PFSK-1 (cell line): ENCODE measurements at regions not wholly inside any gene's neighbourhood (a gene's known extent, or its start where the extent isn't known, plus 50 kb on each side); places are given as distances from the start of the nearest gene placed in this dataset.

Source experiments
- FOXP2 ChIP-seq: optimal IDR thresholded peaks from 2 replicates; pipeline ENCODE3; 2011; ENCODE audit warnings: borderline replicate concordance, control low read depth, inconsistent platforms; ENCODE audit not compliant: insufficient read depth; ENCODE audit errors: extremely low read length, extremely low read depth
- POLR2AphosphoS5 ChIP-seq: IDR thresholded peaks from 2 replicates; pipeline ENCODE4 v1.6.1; 2012; ENCODE audit warnings: low read depth, mild to moderate bottlenecking, control low read depth, low read length, moderate library complexity
- SIN3A ChIP-seq: IDR thresholded peaks from 2 replicates; pipeline ENCODE4 v1.6.1; 2012; ENCODE audit warnings: mild to moderate bottlenecking, low read length, moderate library complexity, borderline replicate concordance; ENCODE audit not compliant: insufficient read depth
- TAF1 ChIP-seq: IDR thresholded peaks from 2 replicates; pipeline ENCODE4 v1.6.1; 2012; ENCODE audit warnings: low read length, control low read depth, borderline replicate concordance; ENCODE audit not compliant: insufficient read depth
- TF ChIP-seq, protein P1 (sequence below), 2 experiments: IDR thresholded peaks; 2 replicates each; pipeline versions ENCODE4 v1.6.1 to v1.8.0; 2011 to 2012; ENCODE audit warnings: low read depth in 2 of 2, low read length in 2 of 2, control low read depth in 1 of 2, inconsistent platforms in 1 of 2, mild to moderate bottlenecking in 1 of 2, moderate library complexity in 1 of 2; ENCODE audit not compliant: insufficient read depth in 1 of 2

DNA sequence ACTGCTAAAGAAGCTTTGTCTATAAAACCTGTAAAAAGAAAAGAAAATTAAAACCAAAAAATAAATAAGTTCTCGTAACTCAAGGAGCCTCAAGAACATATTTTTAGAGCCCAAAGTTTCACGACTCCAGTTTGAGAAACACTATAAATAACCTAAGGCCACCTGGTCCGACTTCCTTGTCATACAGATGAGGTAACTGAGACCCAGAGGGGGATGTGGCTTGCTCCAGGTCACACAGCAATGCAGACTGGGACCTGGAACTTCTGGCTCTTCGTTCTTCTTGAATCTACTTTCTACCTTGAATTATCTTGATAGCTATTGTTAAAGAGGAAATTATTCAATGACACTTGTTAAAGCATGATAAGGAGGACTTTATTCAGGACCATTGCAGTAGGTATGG lies 514.8 kb downstream of the CDK5RAP2 start:
- TF ChIP-seq POLR2AphosphoS5 (no peak), TAF1 (no peak), FOXP2 (no peak), SIN3A (no peak)
- TF ChIP-seq, protein P1, sequence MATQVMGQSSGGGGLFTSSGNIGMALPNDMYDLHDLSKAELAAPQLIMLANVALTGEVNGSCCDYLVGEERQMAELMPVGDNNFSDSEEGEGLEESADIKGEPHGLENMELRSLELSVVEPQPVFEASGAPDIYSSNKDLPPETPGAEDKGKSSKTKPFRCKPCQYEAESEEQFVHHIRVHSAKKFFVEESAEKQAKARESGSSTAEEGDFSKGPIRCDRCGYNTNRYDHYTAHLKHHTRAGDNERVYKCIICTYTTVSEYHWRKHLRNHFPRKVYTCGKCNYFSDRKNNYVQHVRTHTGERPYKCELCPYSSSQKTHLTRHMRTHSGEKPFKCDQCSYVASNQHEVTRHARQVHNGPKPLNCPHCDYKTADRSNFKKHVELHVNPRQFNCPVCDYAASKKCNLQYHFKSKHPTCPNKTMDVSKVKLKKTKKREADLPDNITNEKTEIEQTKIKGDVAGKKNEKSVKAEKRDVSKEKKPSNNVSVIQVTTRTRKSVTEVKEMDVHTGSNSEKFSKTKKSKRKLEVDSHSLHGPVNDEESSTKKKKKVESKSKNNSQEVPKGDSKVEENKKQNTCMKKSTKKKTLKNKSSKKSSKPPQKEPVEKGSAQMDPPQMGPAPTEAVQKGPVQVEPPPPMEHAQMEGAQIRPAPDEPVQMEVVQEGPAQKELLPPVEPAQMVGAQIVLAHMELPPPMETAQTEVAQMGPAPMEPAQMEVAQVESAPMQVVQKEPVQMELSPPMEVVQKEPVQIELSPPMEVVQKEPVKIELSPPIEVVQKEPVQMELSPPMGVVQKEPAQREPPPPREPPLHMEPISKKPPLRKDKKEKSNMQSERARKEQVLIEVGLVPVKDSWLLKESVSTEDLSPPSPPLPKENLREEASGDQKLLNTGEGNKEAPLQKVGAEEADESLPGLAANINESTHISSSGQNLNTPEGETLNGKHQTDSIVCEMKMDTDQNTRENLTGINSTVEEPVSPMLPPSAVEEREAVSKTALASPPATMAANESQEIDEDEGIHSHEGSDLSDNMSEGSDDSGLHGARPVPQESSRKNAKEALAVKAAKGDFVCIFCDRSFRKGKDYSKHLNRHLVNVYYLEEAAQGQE (IDR thresholded peaks at IDR 0.05; ENCODE audit: insufficient read depth in 1 of 2, low read depth in 2 of 2, low read length in 2 of 2), result no peak

DNA sequence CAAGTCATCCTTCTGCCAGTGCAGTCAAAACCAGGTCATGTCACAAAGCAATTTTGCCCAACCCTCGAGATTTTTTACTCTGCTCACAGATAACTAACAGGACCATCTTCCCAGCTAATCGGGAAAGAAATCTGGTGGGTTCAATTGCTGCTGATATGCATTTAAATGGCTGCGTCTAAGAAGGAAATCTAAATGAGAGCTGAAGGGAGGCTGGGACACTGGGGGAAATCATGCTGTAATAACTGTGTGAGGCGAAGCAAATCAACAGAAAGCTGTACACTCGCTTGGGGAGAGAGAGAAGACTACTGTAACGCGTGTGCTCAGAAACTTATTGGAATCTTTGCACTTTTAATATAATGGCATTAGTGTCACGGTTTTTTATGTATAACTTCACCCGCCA lies 535.0 kb downstream of the CDK5RAP2 start:
- TF ChIP-seq FOXP2 (no peak), POLR2AphosphoS5 (no peak), SIN3A (no peak), TAF1 (no peak)
- TF ChIP-seq, protein P1 (IDR thresholded peaks at IDR 0.05; ENCODE audit: insufficient read depth in 1 of 2, low read depth in 2 of 2, low read length in 2 of 2), result no peak

DNA sequence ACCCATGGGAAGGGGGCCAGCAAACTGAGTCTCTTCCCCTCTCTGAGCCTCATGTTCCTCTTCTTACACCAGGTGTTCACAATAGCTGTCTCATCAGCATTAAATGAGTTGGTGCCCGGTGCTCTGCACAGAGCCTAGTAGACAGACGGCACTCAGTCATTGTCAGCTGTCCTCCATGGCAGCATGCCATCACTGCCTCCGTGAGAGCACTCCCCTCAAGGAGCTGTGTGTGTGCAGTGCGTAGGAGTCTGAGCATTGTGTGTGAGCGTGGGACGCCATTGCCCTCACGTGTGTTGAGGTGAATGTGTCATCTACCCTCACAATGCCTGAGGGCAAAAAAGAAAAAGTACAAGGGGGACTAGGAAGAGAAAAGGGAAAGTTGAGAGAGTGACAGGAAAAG lies 536.5 kb downstream of the CDK5RAP2 start:
- TF ChIP-seq POLR2AphosphoS5, result no peak
- TF ChIP-seq TAF1, result no peak
- no peak for TF ChIP-seq SIN3A

DNA sequence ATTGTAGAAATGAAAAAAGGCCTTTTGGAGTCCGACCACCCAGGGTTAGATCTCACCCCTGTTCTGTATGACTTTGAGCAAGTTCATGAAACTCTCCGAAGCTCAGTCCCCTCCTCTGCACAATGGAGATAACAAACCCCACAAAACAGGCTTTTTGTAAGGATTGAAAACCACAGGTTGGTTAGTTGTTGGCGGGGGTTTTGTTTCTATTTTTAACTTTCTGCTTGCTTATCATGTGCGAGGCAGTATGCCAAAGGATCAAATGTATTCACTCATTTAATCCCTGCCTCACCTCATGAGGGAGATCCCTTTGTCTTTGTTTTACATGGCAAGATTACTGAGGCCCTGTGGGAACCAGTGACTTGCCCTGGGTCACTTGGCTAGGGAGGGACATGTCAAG lies 539.1 kb downstream of the CDK5RAP2 start:
- TF ChIP-seq POLR2AphosphoS5 (no peak), FOXP2 (no peak), TAF1 (no peak), SIN3A (no peak)
- TF ChIP-seq, protein P1 (IDR thresholded peaks at IDR 0.05; ENCODE audit: insufficient read depth in 1 of 2, low read depth in 2 of 2, low read length in 2 of 2), result no peak

DNA sequence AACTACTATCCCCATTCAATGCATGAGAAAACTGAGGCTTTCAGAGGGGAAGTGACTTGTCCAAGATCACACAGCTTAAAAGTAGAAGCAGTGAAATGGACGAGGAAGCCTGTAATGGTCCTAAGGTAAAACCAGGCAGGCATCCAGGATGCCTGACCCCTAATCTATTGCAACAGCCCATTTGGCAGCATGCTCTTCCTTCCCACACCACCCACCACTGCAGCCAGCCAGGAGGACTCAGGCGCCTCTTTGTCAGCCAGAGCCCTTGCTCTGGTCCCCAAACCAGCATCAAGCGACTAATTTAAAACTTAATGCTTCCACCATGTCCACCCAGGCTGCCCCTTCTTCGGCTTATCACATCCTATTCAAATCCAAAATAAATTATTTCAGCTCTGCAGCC lies 541.6 kb downstream of the CDK5RAP2 start:
- TF ChIP-seq SIN3A (no peak), FOXP2 (no peak), POLR2AphosphoS5 (no peak), TAF1 (no peak)
- TF ChIP-seq, protein P1 (IDR thresholded peaks at IDR 0.05; ENCODE audit: insufficient read depth in 1 of 2, low read depth in 2 of 2, low read length in 2 of 2), result no peak
